IgD-negative memory B cell (primary cell): ENCODE measurements at regions not wholly inside any gene's neighbourhood (a gene's known extent, or its start where the extent isn't known, plus 50 kb on each side); places are given as distances from the start of the nearest gene placed in this dataset.

ENCODE experiments used
- H3K27ac Mint-ChIP-seq, 3 donors: one replicate each; pipeline ENCODE4 v1.8.0; 2020 to 2022; ENCODE audit warnings: mild to moderate bottlenecking in 3 of 3, mixed read lengths in 3 of 3, moderate library complexity in 1 of 3
- H3K27me3 Mint-ChIP-seq: one replicate; pipeline ENCODE4 v1.8.0; 2021; ENCODE audit warnings: mixed read lengths
- H3K36me3 Mint-ChIP-seq: one replicate; pipeline ENCODE4 v1.8.0; 2020; ENCODE audit warnings: mild to moderate bottlenecking, mixed read lengths
- H3K4me1 Mint-ChIP-seq, 3 donors: one replicate each; pipeline ENCODE4 v1.8.0; 2020 to 2022; ENCODE audit warnings: mixed read lengths in 3 of 3, mild to moderate bottlenecking in 1 of 3
- H3K4me3 Mint-ChIP-seq, 4 donors: one replicate each; pipeline ENCODE4 v1.8.0; 2020 to 2022; ENCODE audit warnings: mild to moderate bottlenecking in 4 of 4, mixed read lengths in 4 of 4, moderate library complexity in 3 of 4
- H3K9me3 Mint-ChIP-seq, 3 donors: one replicate each; pipeline ENCODE4 v1.8.0; 2020 to 2021; ENCODE audit warnings: mixed read lengths in 3 of 3, mild to moderate bottlenecking in 1 of 3

DNA sequence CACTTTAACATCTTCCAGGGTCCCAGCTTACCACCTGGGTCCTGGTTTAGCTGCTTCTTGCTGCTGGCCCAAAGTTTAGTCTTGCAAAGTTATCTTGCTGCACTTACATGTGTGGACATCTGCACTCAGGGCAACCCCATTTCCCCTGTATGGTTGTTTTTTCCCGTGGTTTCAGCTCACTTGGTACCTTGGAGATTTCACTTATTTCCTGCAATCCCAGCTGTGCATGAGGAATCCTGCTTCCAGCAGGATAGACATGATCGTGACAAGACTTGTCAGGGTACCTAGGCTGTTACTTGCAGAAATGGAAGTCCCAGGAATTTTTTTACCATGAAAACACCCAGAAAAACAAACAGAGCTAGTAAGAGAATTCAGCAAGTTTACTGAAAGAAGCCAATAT, 95.9 kb upstream of the LEP start:
- peaks cover 6% of the 10 kb centered on the region for H3K27me3 Mint-ChIP-seq
- H3K4me1 Mint-ChIP-seq: no peaks in the 10 kb centered on the region
- H3K4me3 Mint-ChIP-seq: no peak overlapping the region
- H3K9me3 Mint-ChIP-seq: peaks cover 2 to 6% (median 2%) of the 10 kb centered on the region in 3 donors
- H3K27ac Mint-ChIP-seq: no peak overlapping the region
- H3K36me3 Mint-ChIP-seq: peaks cover 7% of the 10 kb centered on the region

DNA sequence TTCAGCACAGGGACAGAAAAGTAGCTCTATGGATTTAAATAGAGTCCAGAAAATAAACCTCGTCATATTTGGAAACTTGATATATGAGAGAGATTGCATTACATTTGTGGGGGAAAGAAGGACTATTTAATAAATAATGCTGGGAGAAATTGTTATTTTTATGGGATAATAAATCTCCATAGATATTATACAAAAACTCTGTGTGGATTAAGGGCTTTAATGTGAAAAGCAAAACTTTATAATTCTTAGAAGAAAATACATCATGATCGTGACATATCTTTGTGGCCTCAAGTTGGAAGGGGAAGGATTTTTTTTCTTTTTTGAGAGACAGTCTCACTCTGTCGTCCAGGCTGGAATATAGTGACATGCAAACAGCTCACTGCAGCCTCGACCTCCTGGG, 95.0 kb upstream of the LEP start:
- H3K4me3 Mint-ChIP-seq: no peak overlapping the region
- H3K27ac Mint-ChIP-seq: no peak overlapping the region
- H3K27me3 Mint-ChIP-seq: peaks cover 6% of the 10 kb centered on the region
- H3K9me3 Mint-ChIP-seq: peaks cover 2 to 6% (median 2%) of the 10 kb centered on the region in 3 donors
- H3K4me1 Mint-ChIP-seq: no peaks in the 10 kb centered on the region
- peaks cover 5% of the 10 kb centered on the region for H3K36me3 Mint-ChIP-seq

DNA sequence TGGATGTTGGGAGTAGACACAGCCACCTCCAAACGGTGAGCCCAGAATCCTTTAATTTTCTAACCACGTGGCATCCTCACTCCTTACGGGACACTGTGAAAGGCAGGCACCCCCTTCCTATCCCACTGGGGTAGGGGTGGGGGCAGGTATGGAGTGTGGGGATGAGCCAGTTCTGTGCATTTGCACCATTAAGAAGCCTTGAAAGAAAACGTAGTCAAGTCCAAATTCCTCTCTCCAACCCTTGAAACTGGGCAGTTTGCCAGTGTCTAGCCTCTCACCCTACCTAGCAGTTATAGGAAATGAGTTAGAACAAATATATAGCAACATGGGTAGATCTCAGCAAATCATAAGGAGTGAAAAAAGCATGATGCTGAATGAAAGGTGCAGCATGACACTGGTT, 92.4 kb upstream of the LEP start:
- Mint-ChIP-seq H3K4me1 (peaks cover 0 to 2% (median 0%) of the 10 kb centered on the region in 3 donors), H3K27ac (no peak overlapping the region), H3K36me3 (peaks cover 5% of the 10 kb centered on the region), H3K9me3 (peaks cover 0 to 2% (median 0%) of the 10 kb centered on the region in 3 donors), H3K4me3 (no peak overlapping the region), H3K27me3 (peaks cover 6% of the 10 kb centered on the region)

DNA sequence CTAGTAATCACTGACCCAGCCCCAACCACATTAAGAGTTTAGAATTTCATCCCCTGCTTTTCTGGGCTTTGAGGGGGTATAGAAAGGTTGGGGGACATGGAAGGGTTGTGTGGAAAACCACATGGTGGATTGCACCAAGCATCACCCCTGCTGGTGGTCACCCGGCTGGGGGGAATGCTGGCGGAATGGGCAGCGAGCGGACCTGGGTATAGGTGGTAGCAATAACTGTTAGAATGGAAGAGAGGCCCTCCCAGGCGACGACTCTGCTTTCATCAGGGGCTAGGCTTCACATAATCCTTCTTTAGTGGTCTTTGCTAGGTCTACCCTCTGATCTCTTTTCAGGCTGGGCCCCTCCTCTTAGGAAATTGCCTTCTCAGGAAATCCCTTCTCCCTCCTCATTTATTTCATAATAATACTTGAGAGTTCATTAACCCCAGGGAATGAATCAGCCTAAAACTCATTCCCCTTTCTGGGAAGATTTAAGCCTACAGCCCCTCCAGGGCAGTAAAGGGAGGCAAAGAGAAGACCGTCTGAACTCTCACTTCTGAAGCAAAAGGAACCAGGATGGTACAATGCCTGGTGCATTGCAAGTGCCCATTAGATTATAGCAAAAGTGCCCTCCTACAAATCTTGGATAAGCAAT, 90.7 kb upstream of the LEP start:
- Mint-ChIP-seq H3K36me3 (peaks cover 2% of the 10 kb centered on the region), H3K27ac (no peak overlapping the region), H3K27me3 (peaks cover 6% of the 10 kb centered on the region), H3K9me3 (peaks cover 0 to 2% (median 0%) of the 10 kb centered on the region in 3 donors), H3K4me1 (peaks cover 0 to 2% (median 0%) of the 10 kb centered on the region in 3 donors), H3K4me3 (no peak overlapping the region)

DNA sequence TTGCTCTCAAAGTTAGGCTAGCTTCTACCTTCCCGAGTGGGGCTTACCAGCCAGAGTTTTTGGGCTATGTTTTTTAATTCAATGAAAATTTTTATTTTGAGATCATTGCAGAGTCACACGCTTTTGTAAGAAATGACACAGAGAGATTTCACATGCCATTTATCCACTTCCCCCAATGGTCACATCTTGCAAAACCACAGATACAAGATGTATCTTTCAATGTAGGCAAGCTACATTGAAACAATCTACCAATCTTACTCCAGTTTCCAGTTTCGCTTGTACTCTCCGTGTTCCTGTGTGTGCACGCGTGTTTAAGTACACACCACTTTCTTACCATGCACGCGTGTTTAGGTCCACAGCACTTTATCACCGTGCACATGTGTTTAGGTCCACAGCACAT, 89.4 kb upstream of the LEP start:
- Mint-ChIP-seq H3K27me3 (peaks cover 6% of the 10 kb centered on the region), H3K4me1 (peaks cover 0 to 2% (median 0%) of the 10 kb centered on the region in 3 donors), H3K9me3 (peaks cover 0 to 2% (median 0%) of the 10 kb centered on the region in 3 donors), H3K27ac (no peak overlapping the region), H3K36me3 (peaks cover 2% of the 10 kb centered on the region), H3K4me3 (no peak overlapping the region)

DNA sequence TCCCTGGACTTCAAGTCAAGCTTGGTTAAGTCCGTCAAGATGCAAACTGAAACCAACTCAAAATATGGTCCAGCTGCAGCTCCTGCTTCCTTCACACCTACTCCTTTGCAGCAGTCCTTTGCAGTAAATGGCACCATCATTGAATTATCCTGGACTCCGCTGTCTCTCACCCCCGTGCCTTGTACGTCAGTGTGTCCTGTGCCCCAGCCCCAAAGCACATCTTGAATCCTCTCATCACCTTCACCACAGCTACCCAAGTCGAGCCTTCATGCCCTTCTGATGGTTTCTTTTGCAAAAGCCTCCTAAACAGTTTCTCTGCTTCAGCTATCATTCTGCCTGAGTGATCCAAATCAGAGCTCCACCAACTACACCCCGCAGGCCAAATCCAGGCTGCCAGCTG, 88.4 kb upstream of the LEP start:
- peaks cover 0 to 2% (median 0%) of the 10 kb centered on the region in 3 donors for H3K9me3 Mint-ChIP-seq
- H3K27me3 Mint-ChIP-seq: peaks cover 7% of the 10 kb centered on the region
- H3K4me1 Mint-ChIP-seq: peaks cover 0 to 2% (median 0%) of the 10 kb centered on the region in 3 donors
- H3K27ac Mint-ChIP-seq: peak overlapping the region in 1 of 3 donors; percentile 74
- H3K4me3 Mint-ChIP-seq: no peak overlapping the region
- peaks cover 2% of the 10 kb centered on the region for H3K36me3 Mint-ChIP-seq

DNA sequence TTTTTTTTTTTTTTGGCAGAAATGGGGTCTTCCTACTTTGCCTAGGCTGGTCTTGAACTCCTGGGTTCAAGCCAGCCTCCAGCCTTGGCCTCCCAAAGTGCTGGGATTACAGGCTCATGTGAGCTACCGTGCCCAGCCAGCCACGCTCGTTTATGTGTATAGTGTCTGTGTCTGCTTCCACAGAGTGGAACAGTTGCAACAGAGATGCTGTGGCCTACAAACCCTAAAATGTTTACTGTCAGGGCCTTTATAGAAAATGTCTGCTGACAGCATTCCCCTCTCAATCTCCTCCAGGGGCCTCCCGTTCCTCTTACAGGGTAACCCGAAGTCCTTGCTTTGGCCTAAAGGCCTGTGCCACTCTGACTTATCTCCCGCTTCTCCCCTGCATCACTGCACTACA, 87.6 kb upstream of the LEP start:
- Mint-ChIP-seq H3K27me3 (peaks cover 6% of the 10 kb centered on the region), H3K27ac (peak overlapping the region in 1 of 3 donors; percentile 21), H3K36me3 (peaks cover 3% of the 10 kb centered on the region), H3K4me3 (no peak overlapping the region), H3K4me1 (peaks cover 0 to 2% (median under 1%) of the 10 kb centered on the region in 3 donors), H3K9me3 (peaks cover 0 to 2% (median 0%) of the 10 kb centered on the region in 3 donors)

DNA sequence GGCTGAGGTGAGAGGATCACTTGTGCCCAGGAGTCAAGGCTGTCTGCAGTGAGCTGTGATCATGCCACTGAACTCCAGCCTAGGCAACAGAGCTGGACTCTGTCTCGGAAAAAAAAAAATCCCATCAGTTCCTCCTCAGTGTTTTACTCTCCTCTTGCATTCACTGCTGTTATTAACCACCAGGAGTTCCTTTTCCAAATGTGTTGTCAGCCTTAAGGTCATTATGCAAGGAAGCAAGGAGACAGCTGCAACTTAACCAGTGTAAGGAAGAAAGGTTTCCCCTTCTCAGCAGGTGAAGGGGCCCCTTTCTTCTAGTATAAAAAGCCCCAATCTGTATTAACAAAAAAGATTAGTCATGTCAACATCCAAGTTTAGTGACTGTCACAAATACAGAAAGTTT, 86.6 kb upstream of the LEP start:
- Mint-ChIP-seq H3K27me3 (peaks cover 5% of the 10 kb centered on the region), H3K4me3 (no peak overlapping the region), H3K9me3 (no peaks in the 10 kb centered on the region), H3K4me1 (peaks cover 0 to 2% (median 1%) of the 10 kb centered on the region in 3 donors), H3K27ac (no peak overlapping the region), H3K36me3 (peaks cover 5% of the 10 kb centered on the region)

DNA sequence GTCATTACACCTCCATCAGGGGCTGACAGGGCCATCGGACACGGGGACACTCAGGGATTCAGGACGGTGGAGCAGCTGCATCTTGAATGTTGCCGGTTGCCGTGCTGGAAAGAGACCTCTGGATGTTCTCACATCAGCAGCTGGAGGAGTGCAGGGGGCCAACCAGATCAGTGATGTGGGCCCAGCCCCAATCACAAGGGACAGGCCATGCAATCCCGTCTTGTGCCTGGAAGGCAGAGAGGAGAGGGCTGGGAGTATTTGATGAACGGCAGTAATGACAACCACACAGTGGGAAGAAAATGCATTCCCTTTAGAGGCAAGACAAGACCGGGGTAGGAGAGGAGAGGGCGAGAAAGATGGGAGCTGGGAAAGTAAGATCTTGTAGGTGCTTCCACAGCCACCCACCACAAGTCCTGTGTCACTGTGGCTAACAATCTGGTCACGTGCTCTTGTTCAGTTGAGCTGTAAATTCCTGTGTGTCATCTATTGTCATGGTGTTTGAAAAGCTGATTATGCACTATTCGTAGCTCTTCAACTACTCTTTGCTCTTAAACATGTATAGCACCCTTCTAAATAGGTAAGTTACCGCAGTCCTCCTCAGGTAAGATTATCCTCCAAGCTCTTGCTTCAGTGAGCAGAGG, 85.9 kb upstream of the LEP start:
- H3K36me3 Mint-ChIP-seq: peaks cover 7% of the 10 kb centered on the region
- H3K27ac Mint-ChIP-seq: peak overlapping the region in 1 of 3 donors; percentile 32
- no peaks in the 10 kb centered on the region for H3K9me3 Mint-ChIP-seq
- H3K27me3 Mint-ChIP-seq: peaks cover 6% of the 10 kb centered on the region
- no peak overlapping the region for H3K4me3 Mint-ChIP-seq
- H3K4me1 Mint-ChIP-seq: peaks cover 0 to 2% (median 1%) of the 10 kb centered on the region in 3 donors

DNA sequence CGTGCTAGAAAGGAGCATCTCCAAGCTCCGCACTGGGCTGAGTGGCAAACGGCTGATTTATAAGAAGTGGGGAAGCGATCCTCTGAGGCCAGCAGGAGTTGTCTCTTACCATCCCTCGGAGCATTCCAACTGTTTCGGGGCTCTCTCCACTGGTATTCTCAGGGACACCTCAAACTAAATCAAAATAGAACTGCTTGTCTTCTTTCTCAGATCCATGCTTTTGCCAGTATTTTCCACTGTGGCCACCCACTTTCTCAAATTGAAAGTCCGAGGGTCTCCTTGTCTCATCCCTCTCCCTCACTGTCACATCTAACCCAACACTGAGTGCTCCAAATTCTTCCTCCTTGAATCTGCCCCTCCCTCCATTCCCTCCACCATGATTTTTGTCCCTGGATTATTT, 83.2 kb upstream of the LEP start:
- Mint-ChIP-seq H3K27ac (no peak overlapping the region), H3K4me3 (no peak overlapping the region), H3K4me1 (peaks cover 0 to 2% (median 0%) of the 10 kb centered on the region in 3 donors), H3K9me3 (peaks cover 0 to 3% (median 0%) of the 10 kb centered on the region in 3 donors), H3K27me3 (peaks cover 24% of the 10 kb centered on the region), H3K36me3 (peaks cover 9% of the 10 kb centered on the region)

DNA sequence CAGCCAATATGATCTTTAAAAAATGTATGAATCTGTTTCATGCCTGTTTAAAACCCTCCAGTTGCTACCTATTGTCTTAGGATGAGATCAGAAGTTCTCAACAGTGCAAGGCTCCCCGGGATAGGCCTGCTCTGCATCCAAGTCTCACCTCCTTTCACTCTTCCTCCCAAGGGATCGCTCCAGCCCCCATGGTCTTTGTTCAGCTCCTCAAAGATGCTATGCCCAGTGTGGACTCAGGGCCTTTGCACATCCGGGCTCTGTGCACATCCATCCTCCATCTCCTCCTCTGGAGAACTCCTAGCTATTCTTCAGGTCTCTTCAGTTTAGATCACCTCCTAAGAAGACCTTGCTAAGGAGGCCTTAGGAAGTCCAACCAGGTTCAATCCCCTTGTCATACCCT, 82.7 kb upstream of the LEP start:
- peak overlapping the region in 1 of 4 donors; percentile 18 for H3K4me3 Mint-ChIP-seq
- H3K9me3 Mint-ChIP-seq: peaks cover 0 to 3% (median 0%) of the 10 kb centered on the region in 3 donors
- H3K36me3 Mint-ChIP-seq: peaks cover 9% of the 10 kb centered on the region
- H3K4me1 Mint-ChIP-seq: peaks cover 0 to 2% (median 0%) of the 10 kb centered on the region in 3 donors
- no peak overlapping the region for H3K27ac Mint-ChIP-seq
- H3K27me3 Mint-ChIP-seq: peaks cover 28% of the 10 kb centered on the region

DNA sequence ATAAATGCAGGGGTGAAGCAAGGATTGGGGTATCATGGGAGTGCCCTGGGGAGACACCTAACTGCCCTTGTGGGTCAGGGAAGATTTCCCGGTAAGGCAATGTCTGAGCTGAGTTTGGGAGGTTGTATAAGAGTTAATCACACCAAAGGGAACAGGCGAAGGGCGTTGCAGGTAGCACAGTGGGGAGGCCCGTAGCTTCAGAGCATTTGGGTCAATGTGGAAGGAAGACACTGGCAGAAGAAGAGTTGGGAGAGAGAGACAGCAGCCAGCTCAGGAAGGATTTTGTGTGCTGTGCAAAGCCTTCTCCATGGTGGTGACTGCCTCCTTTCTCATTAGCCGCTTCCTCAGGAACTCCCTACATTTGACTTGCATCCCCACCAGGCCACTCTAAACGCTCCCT, 80.8 kb upstream of the LEP start:
- H3K36me3 Mint-ChIP-seq: peaks cover 11% of the 10 kb centered on the region
- peaks cover 2 to 4% (median 2%) of the 10 kb centered on the region in 3 donors for H3K4me1 Mint-ChIP-seq
- peaks cover 0 to 3% (median 0%) of the 10 kb centered on the region in 3 donors for H3K9me3 Mint-ChIP-seq
- H3K4me3 Mint-ChIP-seq: no peak overlapping the region
- H3K27ac Mint-ChIP-seq: no peak overlapping the region
- H3K27me3 Mint-ChIP-seq: peaks cover 43% of the 10 kb centered on the region

DNA sequence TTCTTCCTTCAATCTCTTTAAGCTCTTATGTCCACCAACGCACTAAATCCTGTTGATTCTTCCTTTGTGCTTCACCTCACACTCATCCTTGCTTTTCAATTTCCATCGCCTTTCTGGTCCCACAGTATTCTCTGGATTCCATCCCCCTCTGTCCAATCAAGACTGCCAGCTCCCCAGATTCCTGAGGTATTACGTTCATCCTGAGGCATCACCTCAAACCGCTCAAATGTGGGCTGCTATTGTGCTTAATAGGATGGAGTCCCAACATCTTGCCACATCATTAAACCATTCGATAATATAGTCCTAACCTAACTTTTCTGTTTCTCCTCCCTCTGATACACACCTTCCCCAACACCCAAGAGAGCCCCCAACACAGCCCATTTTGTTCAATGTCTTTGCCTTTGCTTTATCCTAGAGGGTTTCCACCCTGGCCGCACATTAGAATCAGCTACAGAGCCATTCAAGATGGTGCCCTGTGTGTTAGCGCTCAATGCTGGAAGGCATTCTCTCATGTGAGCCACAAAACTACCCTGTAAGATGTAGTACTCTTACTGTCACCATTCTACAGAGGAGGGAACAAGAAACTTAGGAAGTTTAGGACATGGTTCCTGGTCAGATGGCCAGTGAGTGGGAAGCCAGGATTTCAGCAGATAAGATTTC, 79.5 kb upstream of the LEP start:
- H3K4me1 Mint-ChIP-seq: peaks cover 6 to 10% (median 9%) of the 10 kb centered on the region in 3 donors
- H3K27me3 Mint-ChIP-seq: peaks cover 54% of the 10 kb centered on the region
- no peak overlapping the region for H3K27ac Mint-ChIP-seq
- no peak overlapping the region for H3K4me3 Mint-ChIP-seq
- peaks cover 11% of the 10 kb centered on the region for H3K36me3 Mint-ChIP-seq
- H3K9me3 Mint-ChIP-seq: peaks cover 0 to 3% (median 0%) of the 10 kb centered on the region in 3 donors

DNA sequence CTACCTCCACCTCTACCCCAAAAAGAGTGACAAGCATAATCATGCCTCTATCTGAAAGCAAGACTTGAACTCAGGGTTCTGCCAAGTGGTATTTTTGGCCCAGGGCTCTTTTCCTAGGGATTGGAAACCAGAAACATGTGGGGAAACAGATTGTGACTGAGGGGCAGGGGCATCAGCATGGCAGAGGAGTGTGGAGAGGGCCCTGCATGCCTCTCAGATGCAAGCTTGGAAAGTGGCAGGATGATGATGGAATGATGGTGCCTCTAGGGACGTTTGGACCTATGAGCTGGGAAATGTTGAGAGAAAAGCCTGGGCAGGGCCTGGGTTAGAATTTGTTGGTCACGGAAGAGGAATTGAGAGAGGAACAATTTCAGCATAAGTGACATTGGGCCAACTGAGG, 78.4 kb upstream of the LEP start:
- Mint-ChIP-seq H3K4me3 (peak overlapping the region in 1 of 4 donors; percentile 55), H3K27ac (no peak overlapping the region), H3K4me1 (peaks cover 7 to 10% (median 9%) of the 10 kb centered on the region in 3 donors), H3K36me3 (peaks cover 11% of the 10 kb centered on the region), H3K27me3 (peaks cover 56% of the 10 kb centered on the region), H3K9me3 (peaks cover 0 to 3% (median 0%) of the 10 kb centered on the region in 3 donors)

DNA sequence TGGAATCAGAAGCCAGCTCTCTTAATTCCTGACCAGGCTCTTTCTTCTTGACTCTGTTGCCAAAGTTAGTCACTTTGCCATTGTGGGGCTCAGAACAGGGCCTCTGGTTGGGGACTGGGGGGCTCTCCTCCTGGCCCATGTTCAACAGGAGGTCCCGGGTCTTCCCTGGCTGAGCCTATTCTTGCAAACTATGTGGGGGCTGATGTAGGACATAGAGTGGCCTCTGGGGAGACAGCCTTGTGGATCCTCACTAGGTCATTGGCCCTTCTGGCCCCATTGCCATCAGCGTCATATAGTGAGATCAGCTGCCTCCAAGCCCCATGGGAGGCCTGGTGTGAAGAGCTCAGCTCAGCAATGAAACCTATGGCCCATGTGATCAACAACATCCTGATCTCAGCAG, 77.6 kb upstream of the LEP start:
- H3K9me3 Mint-ChIP-seq: peaks cover 0 to 3% (median 0%) of the 10 kb centered on the region in 3 donors
- peaks cover 10% of the 10 kb centered on the region for H3K36me3 Mint-ChIP-seq
- peak overlapping the region in 1 of 4 donors; percentile 22 for H3K4me3 Mint-ChIP-seq
- H3K27ac Mint-ChIP-seq: no peak overlapping the region
- H3K4me1 Mint-ChIP-seq: peaks cover 7 to 10% (median 10%) of the 10 kb centered on the region in 3 donors
- peaks cover 63% of the 10 kb centered on the region for H3K27me3 Mint-ChIP-seq
